Dermis microvascular lymphatic vessel endothelial cell (primary cell): ENCODE measurements at regions not wholly inside any gene's neighbourhood (a gene's known extent, or its start where the extent isn't known, plus 50 kb on each side); places are given as distances from the start of the nearest gene placed in this dataset.
"Not testable (repeated sequence)": the region's sequence is repeated elsewhere in the genome, so short reads cannot be mapped to it uniquely, and the experiment has no call there.

Experiments
- DNase-seq, 2 donors: peaks; one replicate each; pipeline versions ENCODE4 v3.0.0 to v3.0.0-alpha.2; 2010; ENCODE audit warnings: low read depth in 2 of 2

- no peak for DNase-seq
Observed at GRCh38 chr20:19893356-19893755, 123.8 kb upstream of the NAA20 start.

- no peak for DNase-seq
Observed at GRCh38 chr20:19895761-19896160, 121.4 kb upstream of the NAA20 start.

- DNase-seq = no peak
Observed at GRCh38 chr20:19897891-19898290, 119.3 kb upstream of the NAA20 start.

GRCh38 chr20:19901226-19901625, 115.9 kb upstream of the NAA20 start:
- DNase-seq = no peak

GRCh38 chr20:19903168-19903811, 113.9 kb upstream of the NAA20 start:
- DNase-seq = peak in 1 of 2 donors; percentile 62

- peak in 1 of 2 donors; percentile 58 for DNase-seq
Observed at GRCh38 chr20:19907326-19908056, 109.7 kb upstream of the NAA20 start.

GRCh38 chr20:19908576-19908975, 108.6 kb upstream of the NAA20 start:
- DNase-seq = no peak

- peak in 1 of 2 donors; percentile 56 for DNase-seq
Observed at GRCh38 chr20:19909725-19910124, 107.4 kb upstream of the NAA20 start.

- DNase-seq = no peak
Observed at GRCh38 chr20:19911810-19912382, 105.3 kb upstream of the NAA20 start.

GRCh38 chr20:19913349-19913748, 103.8 kb upstream of the NAA20 start:
- DNase-seq = no peak

GRCh38 chr20:19913927-19914614, 103.1 kb upstream of the NAA20 start:
- peak; percentile 68 to 93 for DNase-seq

GRCh38 chr20:19915111-19915798, 101.9 kb upstream of the NAA20 start:
- no peak for DNase-seq

GRCh38 chr20:19916531-19917485, 100.4 kb upstream of the NAA20 start:
- DNase-seq = no peak

GRCh38 chr20:19918965-19919329, 98.2 kb upstream of the NAA20 start:
- DNase-seq = peak; percentile 83 to 87

GRCh38 chr20:19920381-19921138, 96.6 kb upstream of the NAA20 start:
- DNase-seq = no peak

GRCh38 chr20:19921284-19921793, 95.8 kb upstream of the NAA20 start:
- peak in 1 of 2 donors; percentile 26 for DNase-seq

- not testable (repeated sequence) for DNase-seq
Observed at GRCh38 chr20:19921829-19922228, 95.3 kb upstream of the NAA20 start.

GRCh38 chr20:19922716-19923115, 94.4 kb upstream of the NAA20 start:
- no peak for DNase-seq

GRCh38 chr20:19923762-19924161, 93.4 kb upstream of the NAA20 start:
- no peak for DNase-seq

- DNase-seq = no peak
Observed at GRCh38 chr20:19924255-19924654, 92.9 kb upstream of the NAA20 start.
